AML-193 (cell line): ENCODE measurements at regions not wholly inside any gene's neighbourhood (a gene's known extent, or its start where the extent isn't known, plus 50 kb on each side); places are given as distances from the start of the nearest gene placed in this dataset.
"Not testable (repeated sequence)": the region's sequence is repeated elsewhere in the genome, so short reads cannot be mapped to it uniquely, and the experiment has no call there.

ENCODE experiments used
- DNase-seq, 2 experiments: peaks; one replicate each; lab custom pipeline; 2025; lab: John Stamatoyannopoulos, UW

- not testable (repeated sequence) for DNase-seq
Observed at GRCh38 chr12:83226960-83227359, 540.3 kb downstream of the TMTC2 start.

GRCh38 chr12:83225806-83226205 is 539.1 kb downstream of the TMTC2 start:
- no peak for DNase-seq

GRCh38 chr12:83224012-83224411 is 537.3 kb downstream of the TMTC2 start:
- peak; percentile 82 to 84 for DNase-seq

GRCh38 chr12:83220774-83221173 is 534.1 kb downstream of the TMTC2 start:
- no peak for DNase-seq

GRCh38 chr12:83216230-83216629 is 529.5 kb downstream of the TMTC2 start:
- no peak for DNase-seq

- no peak for DNase-seq
Observed at GRCh38 chr12:83214185-83214584, 527.5 kb downstream of the TMTC2 start.

GRCh38 chr12:83210933-83211332 is 524.2 kb downstream of the TMTC2 start:
- no peak for DNase-seq

- DNase-seq: no peak
Observed at GRCh38 chr12:83199069-83199468, 512.4 kb downstream of the TMTC2 start.

GRCh38 chr12:83198291-83199015 is 511.7 kb downstream of the TMTC2 start:
- DNase-seq: no peak

- no peak for DNase-seq
Observed at GRCh38 chr12:83197483-83197914, 510.8 kb downstream of the TMTC2 start.

- no peak for DNase-seq
Observed at GRCh38 chr12:83196694-83197350, 510.1 kb downstream of the TMTC2 start.

GRCh38 chr12:83190631-83191390 is 504.1 kb downstream of the TMTC2 start:
- no peak for DNase-seq

- no peak for DNase-seq
Observed at GRCh38 chr12:83186419-83186818, 499.7 kb downstream of the TMTC2 start.

- peak; percentile 9 to 25 for DNase-seq
Observed at GRCh38 chr12:83185241-83185640, 498.5 kb downstream of the TMTC2 start.
